ENCODE measurements at regions not wholly inside any gene's neighbourhood (a gene's known extent, or its start where the extent isn't known, plus 50 kb on each side); places are given as distances from the start of the nearest gene placed in this dataset.

DNA sequence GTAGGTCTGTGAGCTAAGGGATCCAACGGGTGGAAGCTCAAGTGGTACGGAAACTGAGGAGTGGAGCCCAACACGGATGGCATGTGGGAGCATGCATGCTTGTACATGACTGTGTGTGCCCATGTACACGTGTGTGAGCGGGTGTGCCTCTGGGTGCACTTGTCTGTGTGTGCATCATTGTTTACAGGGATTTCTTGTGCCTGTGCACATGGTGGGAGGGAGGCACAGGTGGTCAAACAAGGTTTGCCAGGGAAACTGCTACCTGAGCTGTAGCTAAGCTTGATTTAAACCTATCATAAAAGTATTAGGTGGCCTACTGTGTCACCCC, 122.5 kb upstream of the MAMLD1 start:
- no peak for TF ChIP-seq CTCF (IDR thresholded peaks at IDR 0.05)
- TF ChIP-seq POLR2AphosphoS5 (IDR thresholded peaks at IDR 0.05; ENCODE audit: insufficient read depth in 1 of 2, low read depth in 1 of 2) = no peak
- TF ChIP-seq POLR2A (IDR thresholded peaks at IDR 0.05) = no peak
